ENCODE measurements at regions not wholly inside any gene's neighbourhood (a gene's known extent, or its start where the extent isn't known, plus 50 kb on each side); places are given as distances from the start of the nearest gene placed in this dataset.

DNA sequence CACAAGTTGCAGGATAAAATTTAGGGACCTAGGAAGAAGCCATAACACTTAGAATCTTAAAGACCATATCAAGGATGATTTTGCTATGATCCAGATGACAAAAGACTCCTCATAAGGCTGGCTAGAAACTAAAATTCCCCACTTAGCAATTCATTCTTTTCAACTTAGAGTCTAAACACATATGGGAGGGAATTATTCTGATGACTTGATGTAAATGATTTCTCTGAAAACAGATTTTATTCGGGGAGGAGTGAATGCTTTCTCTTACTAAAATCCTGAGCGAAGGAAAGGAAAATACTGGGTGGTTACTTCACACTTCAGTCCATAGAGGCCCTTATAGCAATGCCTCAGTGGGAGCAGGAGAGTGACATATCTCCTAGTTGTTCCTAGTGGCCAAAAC, 138.7 kb upstream of the SORCS1 start:
- no peaks in the 10 kb centered on the region for H3K4me1 ChIP-seq (replicated peaks; ENCODE audit: insufficient read depth)
- H4K20me1 ChIP-seq (ENCODE audit: insufficient read depth): no peaks in the 10 kb centered on the region
- H3K4me3 ChIP-seq: no peak overlapping the region
- no peak overlapping the region for H3K27ac ChIP-seq
- ChIA-PET POLR2A (ENCODE audit: unreplicated experiment) (no interaction called here), CTCF (no interaction called here)
- no peak for DNase-seq
- H3K4me2 ChIP-seq: no peak overlapping the region
- no peaks in the 10 kb centered on the region for H3F3A ChIP-seq (ENCODE audit: insufficient read depth, low read depth)
- no peak overlapping the region for H2AFZ ChIP-seq
- TF ChIP-seq, protein P1, sequence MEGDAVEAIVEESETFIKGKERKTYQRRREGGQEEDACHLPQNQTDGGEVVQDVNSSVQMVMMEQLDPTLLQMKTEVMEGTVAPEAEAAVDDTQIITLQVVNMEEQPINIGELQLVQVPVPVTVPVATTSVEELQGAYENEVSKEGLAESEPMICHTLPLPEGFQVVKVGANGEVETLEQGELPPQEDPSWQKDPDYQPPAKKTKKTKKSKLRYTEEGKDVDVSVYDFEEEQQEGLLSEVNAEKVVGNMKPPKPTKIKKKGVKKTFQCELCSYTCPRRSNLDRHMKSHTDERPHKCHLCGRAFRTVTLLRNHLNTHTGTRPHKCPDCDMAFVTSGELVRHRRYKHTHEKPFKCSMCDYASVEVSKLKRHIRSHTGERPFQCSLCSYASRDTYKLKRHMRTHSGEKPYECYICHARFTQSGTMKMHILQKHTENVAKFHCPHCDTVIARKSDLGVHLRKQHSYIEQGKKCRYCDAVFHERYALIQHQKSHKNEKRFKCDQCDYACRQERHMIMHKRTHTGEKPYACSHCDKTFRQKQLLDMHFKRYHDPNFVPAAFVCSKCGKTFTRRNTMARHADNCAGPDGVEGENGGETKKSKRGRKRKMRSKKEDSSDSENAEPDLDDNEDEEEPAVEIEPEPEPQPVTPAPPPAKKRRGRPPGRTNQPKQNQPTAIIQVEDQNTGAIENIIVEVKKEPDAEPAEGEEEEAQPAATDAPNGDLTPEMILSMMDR (conservative IDR thresholded peaks at IDR 0.05): no peak
- TF ChIP-seq EZH2 (IDR thresholded peaks at IDR 0.05; ENCODE audit: low read depth): no peak
- no peaks in the 10 kb centered on the region for H3K9me2 ChIP-seq (ENCODE audit: insufficient read depth)
- intact Hi-C loops (cut with micrococcal nuclease; ENCODE audit: unreplicated experiment): no loop called here
- BruUV-seq (replicated peaks): no TSS peak
- H3K79me2 ChIP-seq (ENCODE audit: low read depth): no peaks in the 10 kb centered on the region
- no peaks in the 10 kb centered on the region for H3K9me3 ChIP-seq (ENCODE audit: insufficient read depth, low read depth)
- H3K27me3 ChIP-seq (ENCODE audit: insufficient read depth, low read depth): no peaks in the 10 kb centered on the region
- no peaks in the 10 kb centered on the region for H3K36me3 ChIP-seq (ENCODE audit: low read depth)

DNA sequence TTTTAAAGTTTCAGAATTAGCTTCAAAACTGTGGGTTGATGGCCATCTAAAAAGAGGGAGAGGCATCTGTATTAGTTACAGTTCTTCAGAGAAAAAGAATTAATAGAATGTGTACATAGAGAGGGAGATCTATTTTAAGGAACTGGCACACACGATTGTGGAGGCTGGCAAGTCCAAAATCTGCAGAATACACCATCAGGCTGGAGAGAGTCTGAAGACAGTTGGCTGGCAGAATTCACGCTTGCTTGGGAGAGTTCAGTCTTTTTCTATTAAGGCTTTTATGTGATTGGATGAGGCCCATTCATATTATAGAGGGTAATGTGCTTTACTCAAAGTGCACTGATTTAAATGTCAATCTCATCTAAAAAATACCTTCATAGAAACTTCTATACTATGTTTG, 135.1 kb upstream of the SORCS1 start:
- Histone ChIP-seq H3K79me2 (ENCODE audit: low read depth) (no peaks in the 10 kb centered on the region), H4K20me1 (ENCODE audit: insufficient read depth) (no peaks in the 10 kb centered on the region), H2AFZ (no peak overlapping the region), H3K9me3 (ENCODE audit: insufficient read depth, low read depth) (no peaks in the 10 kb centered on the region), H3K27me3 (ENCODE audit: insufficient read depth, low read depth) (no peaks in the 10 kb centered on the region), H3K4me2 (no peak overlapping the region), H3K4me1 (replicated peaks; ENCODE audit: insufficient read depth) (no peaks in the 10 kb centered on the region), H3K27ac (no peak overlapping the region), H3F3A (ENCODE audit: insufficient read depth, low read depth) (no peaks in the 10 kb centered on the region), H3K36me3 (ENCODE audit: low read depth) (no peaks in the 10 kb centered on the region), H3K9me2 (ENCODE audit: insufficient read depth) (no peaks in the 10 kb centered on the region), H3K4me3 (no peak overlapping the region)
- ChIA-PET CTCF (no interaction called here), POLR2A (ENCODE audit: unreplicated experiment) (no interaction called here)
- intact Hi-C loops (cut with micrococcal nuclease; ENCODE audit: unreplicated experiment): no loop called here
- no peak for DNase-seq
- no TSS peak for BruUV-seq (replicated peaks)
- no peak for TF ChIP-seq EZH2 (IDR thresholded peaks at IDR 0.05; ENCODE audit: low read depth)
- TF ChIP-seq, protein P1 (conservative IDR thresholded peaks at IDR 0.05): no peak

DNA sequence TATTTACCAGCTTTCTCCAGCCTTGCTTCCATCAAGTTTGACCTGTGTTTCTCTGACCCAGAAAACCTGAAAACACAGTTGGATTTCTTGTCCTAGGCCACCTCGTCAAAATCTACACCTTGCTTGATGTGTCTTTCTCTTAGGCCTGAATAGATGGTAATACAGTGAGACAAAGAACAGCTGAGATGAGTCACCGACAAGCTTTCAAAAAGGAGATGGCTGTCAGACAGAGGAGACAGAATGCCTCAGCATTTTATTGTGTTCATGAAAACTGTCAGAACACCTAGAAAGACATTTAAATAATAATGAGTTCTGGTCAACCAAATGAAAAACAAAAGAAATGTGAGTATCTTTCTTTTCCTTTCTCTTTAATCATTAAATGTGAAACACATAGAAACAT, 119.7 kb upstream of the SORCS1 start:
- no peak overlapping the region for H3K4me2 ChIP-seq
- POLR2A ChIA-PET (ENCODE audit: unreplicated experiment): no interaction called here
- DNase-seq: no peak

More for the DNA sequence above, 119.7 kb upstream of the SORCS1 start:
- H3K9me3 ChIP-seq (ENCODE audit: insufficient read depth, low read depth): no peaks in the 10 kb centered on the region
- no peak overlapping the region for H2AFZ ChIP-seq
- H3K4me1 ChIP-seq (replicated peaks; ENCODE audit: insufficient read depth): no peaks in the 10 kb centered on the region
- H3K4me3 ChIP-seq: no peak overlapping the region
- CTCF ChIA-PET: no interaction called here
- H3K27me3 ChIP-seq (ENCODE audit: insufficient read depth, low read depth): no peaks in the 10 kb centered on the region
- no peaks in the 10 kb centered on the region for H3K9me2 ChIP-seq (ENCODE audit: insufficient read depth)
- H3K79me2 ChIP-seq (ENCODE audit: low read depth): no peaks in the 10 kb centered on the region
- no peak overlapping the region for H3K27ac ChIP-seq
- BruUV-seq (replicated peaks): no TSS peak
- H3F3A ChIP-seq (ENCODE audit: insufficient read depth, low read depth): no peaks in the 10 kb centered on the region
- no peaks in the 10 kb centered on the region for H3K36me3 ChIP-seq (ENCODE audit: low read depth)
- H4K20me1 ChIP-seq (ENCODE audit: insufficient read depth): no peaks in the 10 kb centered on the region
- TF ChIP-seq, protein P1 (conservative IDR thresholded peaks at IDR 0.05): no peak
- no peak for TF ChIP-seq EZH2 (IDR thresholded peaks at IDR 0.05; ENCODE audit: low read depth)
- intact Hi-C loops (cut with micrococcal nuclease; ENCODE audit: unreplicated experiment): no loop called here

All from PC-9 (cell line).